GM08714 (cell line): ENCODE measurements at regions not wholly inside any gene's neighbourhood (a gene's known extent, or its start where the extent isn't known, plus 50 kb on each side); places are given as distances from the start of the nearest gene placed in this dataset.
"Not testable (repeated sequence)": the region's sequence is repeated elsewhere in the genome, so short reads cannot be mapped to it uniquely, and the experiment has no call there.

ENCODE experiments used
- H3K4me3 ChIP-seq: fragments of 200-500 bp; sonication (Bioruptor generic); 2 replicates; pipeline ENCODE4 v1.5.1; 2014; ENCODE audit warnings: mild to moderate bottlenecking, low read length, inconsistent platforms
- ZNF274 ChIP-seq: IDR thresholded peaks from 2 replicates; pipeline ENCODE4 v1.6.1; 2012; ENCODE audit warnings: mild to moderate bottlenecking, low read depth, low read length

DNA sequence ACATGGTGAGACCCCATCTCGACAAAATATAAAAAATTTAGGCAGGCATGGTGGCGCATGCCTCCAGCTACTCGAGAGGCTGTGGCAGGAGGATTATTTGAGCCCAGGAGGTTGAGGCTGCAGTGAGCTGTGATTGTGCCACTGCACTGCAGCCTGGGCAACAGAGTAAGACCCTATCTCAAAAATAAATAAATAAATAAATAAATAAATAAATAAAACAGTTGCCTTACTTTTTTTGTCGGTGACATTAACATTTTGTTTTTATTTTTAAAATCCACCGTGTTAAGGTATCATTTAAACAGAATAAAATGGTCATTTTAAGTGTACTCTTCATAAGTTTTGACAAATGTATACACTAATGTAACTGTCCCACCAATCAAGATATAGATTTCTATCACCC lies 57.0 kb downstream of the RASL11A start:
- no peak overlapping the region for H3K4me3 ChIP-seq
- no peak for TF ChIP-seq ZNF274

DNA sequence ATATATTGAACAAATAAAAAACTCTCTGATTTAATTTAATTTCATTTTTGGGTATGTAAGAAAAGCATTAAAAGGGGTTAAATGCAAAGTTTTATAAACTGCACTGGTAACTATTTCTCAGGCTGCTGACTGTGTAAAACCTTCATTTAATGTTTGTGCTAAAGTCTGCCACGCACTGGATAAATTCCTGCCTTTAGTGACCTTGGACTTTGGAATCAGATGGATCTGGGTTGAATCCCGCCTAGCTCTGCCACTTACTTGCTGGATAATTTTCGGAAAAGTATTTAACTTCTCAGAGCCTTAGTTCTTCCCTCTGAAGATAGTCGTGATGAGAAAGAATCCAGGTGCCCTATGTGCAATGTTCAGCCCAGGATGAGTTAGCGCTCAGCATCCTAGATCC lies 58.6 kb downstream of the RASL11A start:
- no peak for TF ChIP-seq ZNF274
- no peak overlapping the region for H3K4me3 ChIP-seq

DNA sequence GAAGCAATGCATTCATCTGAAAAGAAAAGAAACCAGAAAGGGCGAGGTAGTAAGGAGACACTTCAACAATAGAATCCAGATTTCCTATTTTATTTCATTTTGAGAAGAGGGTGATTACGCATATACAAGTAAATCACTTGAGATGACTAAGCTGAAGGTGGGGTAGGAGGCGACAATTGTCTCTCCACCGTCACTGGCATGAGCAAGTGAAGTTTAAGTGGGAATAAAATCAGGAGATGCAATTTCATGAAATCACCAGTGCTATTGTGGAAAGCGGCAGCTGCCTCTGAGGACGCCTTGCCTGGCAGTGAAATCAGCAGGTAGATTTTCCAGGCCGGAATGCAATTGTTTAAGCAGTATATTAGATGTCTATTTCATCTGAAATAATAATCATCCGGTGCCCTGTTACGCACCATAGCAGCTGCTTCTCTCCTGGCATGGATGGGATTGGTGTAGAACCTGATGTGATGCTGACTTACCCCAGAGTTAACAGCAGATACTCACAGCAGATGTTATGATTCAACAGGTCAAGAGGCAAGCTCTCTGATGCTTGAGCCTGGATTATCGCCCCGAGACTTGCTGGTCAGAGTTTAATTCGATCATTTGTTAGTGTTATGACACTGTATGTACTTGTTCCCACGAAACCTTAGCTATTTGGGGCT lies 64.3 kb downstream of the RASL11A start:
- no peak overlapping the region for H3K4me3 ChIP-seq
- TF ChIP-seq ZNF274 = no peak

DNA sequence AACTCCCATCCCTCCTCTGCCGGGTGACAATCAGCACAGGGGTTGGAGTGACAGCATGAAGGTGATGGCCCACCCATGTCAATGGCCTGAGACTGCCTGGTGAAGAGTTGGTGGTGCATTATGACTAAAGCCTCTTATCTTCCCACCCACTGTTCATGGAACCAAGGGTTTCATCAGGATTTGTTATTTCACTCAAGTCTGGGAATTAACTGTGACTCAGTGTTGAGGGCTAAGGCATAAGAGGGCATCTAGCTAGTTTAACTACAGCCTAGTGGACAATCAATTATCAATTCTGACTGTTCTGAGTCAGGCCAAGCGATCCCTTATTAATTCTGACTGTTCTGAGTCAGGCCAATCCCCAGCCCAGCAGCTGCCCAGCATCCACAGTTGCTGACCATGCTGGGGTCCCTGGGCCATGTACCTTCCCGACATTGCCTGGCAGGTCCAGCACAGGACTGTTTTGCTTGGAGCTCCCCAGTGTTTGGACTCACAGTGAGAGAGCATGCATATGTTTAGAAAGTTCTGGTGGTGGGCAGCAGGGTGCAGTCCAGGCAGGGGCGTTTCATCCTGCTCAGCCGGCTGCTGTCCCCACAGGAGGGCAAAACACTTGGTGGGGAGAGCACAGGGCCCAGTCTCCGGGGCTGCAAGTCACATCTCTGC lies 65.5 kb downstream of the RASL11A start:
- TF ChIP-seq ZNF274 = no peak
- H3K4me3 ChIP-seq = no peak overlapping the region

DNA sequence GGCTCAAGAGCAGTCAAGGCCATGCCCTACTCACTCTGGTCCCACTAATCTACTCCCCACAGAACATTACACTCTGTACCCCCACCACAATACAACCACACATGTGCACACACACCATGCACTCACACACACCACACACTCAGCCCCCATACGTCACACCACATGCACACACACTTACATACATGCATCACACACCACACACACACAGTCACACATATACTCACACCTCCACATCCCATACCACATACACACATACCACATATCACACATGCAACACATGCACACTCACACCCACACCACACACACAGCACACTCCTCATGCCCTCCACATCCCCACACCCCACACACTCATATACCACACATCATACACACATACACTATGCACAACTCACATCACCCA lies 67.6 kb downstream of the RASL11A start:
- no peak overlapping the region for H3K4me3 ChIP-seq
- TF ChIP-seq ZNF274 = no peak

DNA sequence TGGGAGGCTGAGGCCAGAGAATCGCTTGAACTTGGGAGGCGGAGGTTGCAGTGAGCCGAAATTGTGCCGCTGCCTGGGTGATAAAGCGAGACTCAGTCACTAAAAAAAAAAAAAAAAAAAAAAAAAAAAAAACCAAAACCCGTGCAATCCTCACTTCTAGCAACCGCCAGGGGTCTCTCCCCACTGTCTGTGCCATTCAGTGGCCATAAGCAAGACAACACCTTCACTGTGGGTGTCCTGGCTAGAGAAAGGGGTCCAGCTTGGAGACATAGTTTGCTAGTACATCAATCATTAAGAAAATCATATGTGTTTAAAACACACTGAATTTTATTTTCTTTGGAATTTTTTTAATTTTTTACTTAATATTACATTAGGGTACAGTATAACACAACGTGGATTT lies 68.2 kb downstream of the RASL11A start:
- no peak overlapping the region for H3K4me3 ChIP-seq
- no peak for TF ChIP-seq ZNF274

DNA sequence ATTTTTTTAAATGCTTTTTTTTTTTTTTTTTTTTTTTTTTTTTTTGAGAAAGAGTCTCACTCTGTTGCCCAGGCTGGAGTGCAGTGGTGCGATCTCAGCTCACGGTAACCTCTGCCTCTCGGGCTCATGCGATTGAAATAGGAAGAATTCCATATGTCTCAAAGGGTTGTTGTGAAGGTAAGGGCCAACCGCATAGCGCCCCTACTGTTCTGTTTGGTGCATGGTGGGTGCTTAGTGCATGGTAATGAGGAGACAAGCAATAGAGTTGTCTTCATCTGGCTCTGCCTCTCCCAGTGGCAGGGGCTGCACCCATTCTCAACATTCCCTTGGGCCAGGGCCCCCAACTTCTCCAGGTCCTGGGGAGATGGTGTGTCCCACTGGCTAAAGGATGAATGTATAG lies 68.7 kb downstream of the RASL11A start:
- no peak overlapping the region for H3K4me3 ChIP-seq

DNA sequence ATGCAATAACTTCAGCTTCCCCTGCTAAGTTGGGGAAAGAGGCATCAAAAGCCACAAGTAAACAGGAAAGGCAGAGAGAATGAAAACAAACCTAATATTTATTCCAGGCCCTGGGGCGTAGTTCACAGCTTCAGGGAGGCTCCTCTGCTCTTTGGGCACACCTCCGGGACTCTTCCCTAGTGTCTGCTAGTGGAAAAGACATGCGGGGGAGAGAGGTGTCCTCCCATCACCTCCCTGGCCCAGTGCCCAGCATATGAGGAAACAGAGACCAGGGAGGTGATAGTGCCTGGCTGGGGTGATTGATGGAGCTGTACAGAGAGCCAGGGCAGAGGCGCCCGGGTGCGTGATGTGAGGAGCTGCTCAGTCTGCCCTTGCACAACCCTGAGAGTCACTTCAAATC lies 71.0 kb downstream of the RASL11A start:
- TF ChIP-seq ZNF274 = no peak
- H3K4me3 ChIP-seq = no peak overlapping the region

More for the DNA sequence above, 68.7 kb downstream of the RASL11A start:
- TF ChIP-seq ZNF274 = no peak

DNA sequence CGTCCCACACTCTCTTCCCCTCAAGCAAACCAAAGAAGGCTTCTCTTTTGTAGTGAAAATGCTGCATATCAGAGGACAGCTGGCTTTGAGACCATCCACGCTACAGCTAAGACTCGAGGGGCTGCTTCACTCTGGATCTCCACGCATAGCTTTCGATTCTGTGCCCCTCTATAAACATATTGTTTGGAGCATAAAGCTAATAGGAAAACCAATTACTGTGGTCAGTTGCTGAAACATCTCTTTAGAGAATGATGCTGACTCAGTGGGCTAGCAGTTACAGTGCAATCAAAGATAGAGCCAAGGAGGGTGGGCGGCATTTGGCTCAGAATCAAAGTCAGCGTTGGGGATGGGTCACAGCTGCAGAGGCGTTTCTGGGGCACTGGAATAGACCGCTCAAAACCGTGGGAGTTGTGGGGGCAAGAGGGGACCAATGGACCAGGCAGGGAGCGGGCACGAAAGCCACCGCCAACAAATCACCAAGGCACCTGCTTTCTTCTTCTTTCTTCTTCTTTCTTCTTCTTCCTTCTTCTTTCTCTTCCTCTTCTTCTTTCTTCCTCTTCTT lies 76.7 kb downstream of the RASL11A start:
- no peak for TF ChIP-seq ZNF274

DNA sequence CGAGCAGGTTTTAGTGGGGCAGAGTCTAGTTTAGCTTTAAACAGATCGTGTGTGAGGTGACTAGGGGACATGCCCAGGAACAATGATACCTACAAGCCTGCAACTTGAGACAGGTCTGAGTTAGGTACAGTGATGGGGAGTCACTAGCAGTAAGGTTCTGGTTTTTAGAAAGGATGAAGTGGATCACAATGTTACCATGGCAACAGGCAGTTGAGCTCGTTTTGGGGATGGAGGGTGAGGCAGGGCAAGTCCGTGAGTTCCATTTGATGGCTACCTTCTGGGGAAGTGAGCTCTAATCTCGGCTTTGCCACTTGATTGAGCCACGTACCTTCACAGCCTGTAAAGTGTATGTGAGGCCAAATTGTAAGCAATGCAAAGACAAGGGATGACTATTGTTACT lies 76.0 kb upstream of the GTF3A start:
- no peak for TF ChIP-seq ZNF274
- H3K4me3 ChIP-seq = no peak overlapping the region

More for the DNA sequence above, 76.7 kb downstream of the RASL11A start:
- H3K4me3 ChIP-seq = no peak overlapping the region

DNA sequence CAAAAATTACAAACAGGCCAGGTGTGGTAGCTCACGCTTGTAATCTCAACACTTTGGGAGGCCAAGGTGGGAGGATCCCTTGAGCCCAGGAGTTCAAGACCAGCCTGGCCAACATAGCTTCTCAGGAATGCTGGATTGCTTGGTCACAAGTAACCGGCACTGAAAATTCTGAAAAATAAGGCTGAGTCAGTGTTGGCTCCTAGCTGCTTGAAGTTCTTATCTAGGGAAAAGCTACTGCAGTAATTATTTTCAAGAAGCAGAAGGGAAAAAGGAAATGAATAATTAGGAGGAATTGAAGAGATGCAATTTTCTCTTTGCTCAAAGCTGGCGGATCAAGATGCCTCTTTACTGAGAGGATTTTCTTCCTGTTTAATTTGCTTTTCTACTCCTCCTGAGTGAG lies 75.0 kb upstream of the GTF3A start:
- TF ChIP-seq ZNF274 = no peak
- H3K4me3 ChIP-seq = no peak overlapping the region

DNA sequence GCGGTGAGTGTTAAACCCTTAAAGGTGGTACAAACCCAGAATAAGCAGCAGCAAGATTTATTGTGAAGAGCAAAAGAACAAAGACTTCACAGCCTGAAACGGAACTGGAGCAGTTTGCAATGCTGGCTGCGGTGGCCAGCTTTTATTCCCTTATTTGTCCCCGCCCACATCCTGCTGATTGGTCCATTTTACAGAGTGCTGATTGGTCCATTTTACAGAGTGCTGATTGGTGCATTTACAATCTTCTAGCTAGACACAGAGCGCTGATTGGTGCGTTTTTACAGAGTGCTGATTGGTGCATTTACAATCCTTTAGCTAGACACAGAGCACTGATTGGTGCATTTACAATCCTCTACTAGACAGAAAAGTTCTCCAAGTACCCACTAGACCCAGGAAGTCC lies 73.6 kb upstream of the GTF3A start:
- H3K4me3 ChIP-seq = not testable (repeated sequence)

DNA sequence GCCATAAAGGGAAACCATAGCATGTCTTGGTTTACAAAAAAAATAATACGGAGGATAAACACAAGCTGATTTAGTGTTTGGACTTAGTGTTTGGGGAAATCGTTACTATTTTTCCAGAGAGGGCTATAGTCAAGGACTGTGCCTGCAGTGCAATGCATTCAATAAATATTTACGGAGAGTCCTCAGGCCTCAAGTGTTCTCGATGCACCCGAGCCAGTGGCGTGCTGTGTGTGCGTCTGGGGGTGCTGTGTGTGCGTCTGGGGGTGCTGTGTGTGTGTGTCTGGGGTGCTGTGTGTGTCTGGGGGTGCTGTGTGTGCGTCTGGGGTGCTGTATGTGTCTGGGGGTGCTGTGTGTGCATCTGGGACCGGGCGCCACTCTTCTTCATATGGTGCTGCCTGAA lies 71.7 kb upstream of the GTF3A start:
- TF ChIP-seq ZNF274 = no peak
- no peak overlapping the region for H3K4me3 ChIP-seq

DNA sequence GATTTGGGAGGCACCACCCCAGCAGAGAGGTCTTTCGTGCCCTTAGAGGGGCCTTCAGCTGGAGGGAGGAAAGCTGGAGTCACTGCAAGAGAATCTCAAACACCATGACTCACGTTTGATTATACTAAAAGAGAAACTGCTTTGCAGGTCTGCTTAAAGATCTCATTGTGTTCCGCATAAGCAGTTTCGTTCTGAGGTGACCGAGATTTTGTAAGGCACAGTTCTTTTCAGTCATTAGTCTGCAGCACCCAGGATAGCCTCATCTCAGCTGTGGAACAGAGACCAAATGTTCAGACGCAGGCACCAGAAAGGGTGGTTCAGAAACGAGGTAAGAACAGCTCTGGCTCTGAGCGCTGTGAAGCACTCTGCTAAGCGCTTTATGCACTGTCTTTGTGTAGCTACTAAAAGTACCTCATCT lies 71.2 kb upstream of the GTF3A start:
- no peak overlapping the region for H3K4me3 ChIP-seq
- no peak for TF ChIP-seq ZNF274

DNA sequence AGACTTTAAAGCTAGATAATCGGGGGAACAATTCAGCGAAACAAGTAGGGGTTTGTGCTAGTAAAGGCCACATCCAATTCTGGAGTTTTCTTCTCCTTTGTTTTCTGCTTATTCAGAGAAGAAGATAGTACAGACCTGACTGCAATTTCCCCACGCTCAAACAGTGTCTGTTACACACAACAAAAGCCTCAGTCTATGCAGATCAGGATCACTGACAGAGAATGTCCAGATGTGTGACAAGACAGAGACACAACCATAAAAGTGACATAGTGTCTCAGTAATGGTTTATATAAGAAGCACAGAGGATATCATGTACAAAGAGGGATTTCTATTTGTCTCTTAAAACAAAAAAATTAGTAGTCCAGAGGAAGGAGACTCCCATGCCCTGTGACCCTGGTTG lies 70.7 kb upstream of the GTF3A start:
- H3K4me3 ChIP-seq = no peak overlapping the region
- TF ChIP-seq ZNF274 = no peak
